Neural crest cell (in vitro differentiated cells): ENCODE measurements at regions not wholly inside any gene's neighbourhood (a gene's known extent, or its start where the extent isn't known, plus 50 kb on each side); places are given as distances from the start of the nearest gene placed in this dataset.

ENCODE experiments used
- DNase-seq: peaks from one replicate; pipeline ENCODE4 v3.0.0; 2021; ENCODE audit warnings: low read depth, mixed read lengths, low spot score
- H3K27ac Mint-ChIP-seq: one replicate; pipeline ENCODE4 v1.8.0; 2021; ENCODE audit warnings: mild to moderate bottlenecking, mixed read lengths; ENCODE audit not compliant: unreplicated experiment
- H3K27me3 Mint-ChIP-seq: 2 replicates; pipeline ENCODE4 v1.8.0; 2021; ENCODE audit warnings: low read depth, mild to moderate bottlenecking, mixed read lengths
- H3K36me3 Mint-ChIP-seq: 2 replicates; pipeline ENCODE4 v1.8.0; 2021; ENCODE audit warnings: low read depth, mild to moderate bottlenecking, mixed read lengths
- H3K4me1 Mint-ChIP-seq: 2 replicates; pipeline ENCODE4 v1.8.0; 2021; ENCODE audit warnings: mixed read lengths
- H3K4me3 Mint-ChIP-seq: one replicate; pipeline ENCODE4 v1.8.0; 2021; ENCODE audit warnings: mild to moderate bottlenecking, mixed read lengths
- H3K9me3 Mint-ChIP-seq: 2 replicates; pipeline ENCODE4 v1.8.0; 2021; ENCODE audit warnings: mixed read lengths
- CTCF ChIP-seq: fragments of 200-600 bp; sonication (generic); conservative IDR thresholded peaks from 2 replicates; pipeline ENCODE4 v1.5.0; 2021; ENCODE audit warnings: antibody characterized with exemption, mild to moderate bottlenecking

- Mint-ChIP-seq H3K27ac (no peak overlapping the region), H3K4me3 (no peak overlapping the region), H3K36me3 (no peaks in the 10 kb centered on the region), H3K9me3 (peaks cover 2% of the 10 kb centered on the region), H3K27me3 (no peaks in the 10 kb centered on the region), H3K4me1 (no peaks in the 10 kb centered on the region)
- no peak for DNase-seq
- no peak for TF ChIP-seq CTCF
Observed at GRCh38 chr3:26763723-26764122, 141.2 kb downstream of the LRRC3B start.

GRCh38 chr3:26766031-26766430 is 143.5 kb downstream of the LRRC3B start:
- TF ChIP-seq CTCF, result no peak
- no peak overlapping the region for H3K4me3 Mint-ChIP-seq
- peaks cover 2% of the 10 kb centered on the region for H3K9me3 Mint-ChIP-seq

GRCh38 chr3:26768068-26768651 is 145.6 kb downstream of the LRRC3B start:
- Mint-ChIP-seq H3K4me1 (no peaks in the 10 kb centered on the region), H3K4me3 (no peak overlapping the region), H3K9me3 (peaks cover 2% of the 10 kb centered on the region), H3K36me3 (no peaks in the 10 kb centered on the region), H3K27me3 (no peaks in the 10 kb centered on the region), H3K27ac (no peak overlapping the region)
- no peak for TF ChIP-seq CTCF
- no peak for DNase-seq

More at GRCh38 chr3:26766031-26766430, 143.5 kb downstream of the LRRC3B start:
- H3K36me3 Mint-ChIP-seq, result no peaks in the 10 kb centered on the region
- H3K27ac Mint-ChIP-seq, result no peak overlapping the region
- no peaks in the 10 kb centered on the region for H3K4me1 Mint-ChIP-seq
- DNase-seq, result no peak
- no peaks in the 10 kb centered on the region for H3K27me3 Mint-ChIP-seq

- DNase-seq, result no peak
- H3K36me3 Mint-ChIP-seq, result no peaks in the 10 kb centered on the region
- no peaks in the 10 kb centered on the region for H3K27me3 Mint-ChIP-seq
- H3K9me3 Mint-ChIP-seq, result no peaks in the 10 kb centered on the region
- H3K4me3 Mint-ChIP-seq, result no peak overlapping the region
- no peak for TF ChIP-seq CTCF
- H3K4me1 Mint-ChIP-seq, result no peaks in the 10 kb centered on the region
- H3K27ac Mint-ChIP-seq, result no peak overlapping the region
Observed at GRCh38 chr3:26799679-26800317, 177.2 kb downstream of the LRRC3B start.

GRCh38 chr3:26807272-26807671 is 184.7 kb downstream of the LRRC3B start:
- TF ChIP-seq CTCF, result no peak
- Mint-ChIP-seq H3K4me1 (no peaks in the 10 kb centered on the region), H3K36me3 (no peaks in the 10 kb centered on the region), H3K9me3 (peaks cover 3% of the 10 kb centered on the region), H3K27ac (no peak overlapping the region), H3K27me3 (no peaks in the 10 kb centered on the region), H3K4me3 (no peak overlapping the region)
- no peak for DNase-seq
